ENCODE measurements at regions not wholly inside any gene's neighbourhood (a gene's known extent, or its start where the extent isn't known, plus 50 kb on each side); places are given as distances from the start of the nearest gene placed in this dataset.
"Not testable (repeated sequence)": the region's sequence is repeated elsewhere in the genome, so short reads cannot be mapped to it uniquely, and the experiment has no call there.

- DNase-seq: no peak
Observed at GRCh38 chr2:117269574-117269973, 544.9 kb upstream of the DDX18 start.

- no peak for DNase-seq
Observed at GRCh38 chr2:117271631-117272030, 542.9 kb upstream of the DDX18 start.

- DNase-seq: no peak
Observed at GRCh38 chr2:117273009-117273671, 541.4 kb upstream of the DDX18 start.

- DNase-seq: no peak
Observed at GRCh38 chr2:117293012-117293411, 521.5 kb upstream of the DDX18 start.

- DNase-seq: no peak
Observed at GRCh38 chr2:117299451-117299850, 515.0 kb upstream of the DDX18 start.

GRCh38 chr2:117308861-117309770, 505.4 kb upstream of the DDX18 start:
- no peak for DNase-seq

- DNase-seq: no peak
Observed at GRCh38 chr2:117321816-117322215, 492.7 kb upstream of the DDX18 start.

GRCh38 chr2:117323331-117323730, 491.2 kb upstream of the DDX18 start:
- no peak for DNase-seq

- no peak for DNase-seq
Observed at GRCh38 chr2:117330641-117331040, 483.9 kb upstream of the DDX18 start.

- no peak for DNase-seq
Observed at GRCh38 chr2:117335967-117336366, 478.5 kb upstream of the DDX18 start.

GRCh38 chr2:117336496-117336895, 478.0 kb upstream of the DDX18 start:
- no peak for DNase-seq

GRCh38 chr2:117337981-117338380, 476.5 kb upstream of the DDX18 start:
- not testable (repeated sequence) for DNase-seq

GRCh38 chr2:117339980-117340379, 474.5 kb upstream of the DDX18 start:
- DNase-seq: no peak

GRCh38 chr2:117341690-117342089, 472.8 kb upstream of the DDX18 start:
- DNase-seq: no peak

- no peak for DNase-seq
Observed at GRCh38 chr2:117342415-117342814, 472.1 kb upstream of the DDX18 start.

- DNase-seq: no peak
Observed at GRCh38 chr2:117349687-117350086, 464.8 kb upstream of the DDX18 start.

GRCh38 chr2:117351396-117351795, 463.1 kb upstream of the DDX18 start:
- no peak for DNase-seq

GRCh38 chr2:117359266-117359914, 455.1 kb upstream of the DDX18 start:
- DNase-seq: no peak

- no peak for DNase-seq
Observed at GRCh38 chr2:117360586-117360985, 453.9 kb upstream of the DDX18 start.

GRCh38 chr2:117378653-117379052, 435.8 kb upstream of the DDX18 start:
- no peak for DNase-seq

- no peak for DNase-seq
Observed at GRCh38 chr2:117379928-117380327, 434.6 kb upstream of the DDX18 start.

- not testable (repeated sequence) for DNase-seq
Observed at GRCh38 chr2:117383997-117384396, 430.5 kb upstream of the DDX18 start.

GRCh38 chr2:117396161-117396560, 418.3 kb upstream of the DDX18 start:
- no peak for DNase-seq

GRCh38 chr2:117401582-117401981, 412.9 kb upstream of the DDX18 start:
- no peak for DNase-seq

Data from KG1 (cell line).